K562 (cell line): ENCODE measurements at regions not wholly inside any gene's neighbourhood (a gene's known extent, or its start where the extent isn't known, plus 50 kb on each side); places are given as distances from the start of the nearest gene placed in this dataset.

ENCODE experiments used
- ATAC-seq: fragments of 200-7000 bp; cut with Tn5 transposase; 3 replicates; pipeline ENCODE4 v1.9.1; 2020; ENCODE audit warnings: moderate library complexity
- BruUV-seq: library from RNA; stranded (reverse); fragments of 400-500 nt; replicated peaks from 2 replicates; lab custom pipeline; 2021; lab: Mats Ljungman, UMichigan
- CTCF ChIA-PET: fragments of 300-600 bp; formaldehyde crosslinking; extraction: SDS; loops from one replicate; lab custom pipeline; 2021; ENCODE audit warnings: low intra/inter-chr PET ratio; lab: Yijun Ruan, JAX
- POLR2A ChIA-PET: fragments of 300-600, 350-650 bp; sonication (Branson Sonifier 250); formaldehyde crosslinking; extraction: SDS; loops from one replicate; lab custom pipeline; 2021; ENCODE audit warnings: antibody characterized with exemption, inconsistent platforms; lab: Yijun Ruan, JAX
- DNase-seq, 4 experiments: peaks; one replicate each; pipeline versions ENCODE4 v3.0.0 to v3.0.0-alpha.2; 2011 to 2018; ENCODE audit warnings: low spot score in 3 of 4, mixed read lengths in 3 of 4; ENCODE audit errors: extremely low read depth in 1 of 4
- FAIRE-seq: peaks from 2 replicates; lab custom pipeline; 2011; peaks lifted over from hg19 to GRCh38; lab: Jason Lieb, UNC
- H2AFZ ChIP-seq: 2 replicates; pipeline ENCODE4 v1.6.0; 2011; ENCODE audit warnings: low read depth, low read length, control low read depth, inconsistent platforms
- H3K27ac ChIP-seq: fragments of 200-600 bp; 3 replicates; pipeline ENCODE4 v1.8.0; 2011; ENCODE audit warnings: low read depth, mild to moderate bottlenecking, control low read depth, inconsistent platforms, low read length, moderate library complexity, mixed read lengths; ENCODE audit errors: extremely low read depth
- H3K27me3 ChIP-seq, 2 experiments: fragments of 300-600 bp in 1 of 2; 2 replicates in 1 of 2; 3 replicates in 1 of 2; pipeline versions ENCODE4 v1.6.0 to v1.8.0; 2011; ENCODE audit warnings: inconsistent platforms in 2 of 2, low read length in 2 of 2, mild to moderate bottlenecking in 1 of 2, mixed read lengths in 1 of 2, moderate library complexity in 1 of 2; ENCODE audit not compliant: control insufficient read depth in 2 of 2, insufficient read depth in 2 of 2
- H3K36me3 ChIP-seq: fragments of 300-600 bp; 3 replicates; pipeline ENCODE4 v1.8.0; 2011; ENCODE audit warnings: mild to moderate bottlenecking, low read length, inconsistent platforms; ENCODE audit not compliant: control insufficient read depth, insufficient read depth
- H3K4me1 ChIP-seq, 2 experiments: fragments of 200-600 bp in 1 of 2; replicated peaks in 1 of 2; 2 replicates in 1 of 2; 3 replicates in 1 of 2; pipeline versions ENCODE4 v1.5.1 to v1.8.0; 2011; ENCODE audit warnings: inconsistent platforms in 2 of 2, low read length in 2 of 2, mild to moderate bottlenecking in 1 of 2, mixed read lengths in 1 of 2, moderate library complexity in 1 of 2; ENCODE audit not compliant: control insufficient read depth in 2 of 2, insufficient read depth in 2 of 2
- H3K4me2 ChIP-seq: 2 replicates; pipeline ENCODE4 v1.6.1; 2011; ENCODE audit warnings: low read length, control low read depth, inconsistent platforms, mixed read lengths; ENCODE audit not compliant: insufficient read depth
- H3K4me3 ChIP-seq: fragments of 200-600 bp; sonication (generic), shearing (Covaris generic); 2 replicates; pipeline ENCODE4 v1.5.1; 2016; ENCODE audit warnings: control low read depth, inconsistent platforms
- H3K79me2 ChIP-seq: fragments of 200-600 bp; 3 replicates; pipeline ENCODE4 v1.8.0; 2011; ENCODE audit warnings: low read length, inconsistent platforms; ENCODE audit not compliant: control insufficient read depth, insufficient read depth
- H3K9ac ChIP-seq, 2 experiments: 2 replicates each; pipeline versions ENCODE4 v1.6.0 to v1.6.1; 2011; ENCODE audit warnings: low read depth in 2 of 2, low read length in 2 of 2, control low read depth in 1 of 2, inconsistent platforms in 1 of 2, mild to moderate bottlenecking in 1 of 2, mixed read lengths in 1 of 2; ENCODE audit not compliant: insufficient read depth in 1 of 2
- H3K9me1 ChIP-seq: one replicate; pipeline ENCODE4 v1.6.0; 2011; ENCODE audit warnings: inconsistent platforms, mild to moderate bottlenecking, low read length, moderate library complexity; ENCODE audit not compliant: control insufficient read depth, insufficient read depth
- H3K9me3 ChIP-seq: replicated peaks from 2 replicates; pipeline ENCODE4 v1.5.1; 2011; ENCODE audit warnings: low read depth, low read length, inconsistent platforms; ENCODE audit not compliant: control insufficient read depth, insufficient read depth
- H4K20me1 ChIP-seq: replicated peaks from 2 replicates; pipeline ENCODE4 v1.6.1; 2011; ENCODE audit warnings: low read length, inconsistent platforms, mixed read lengths; ENCODE audit not compliant: control insufficient read depth, insufficient read depth
- AFF1 ChIP-seq, 2 experiments: fragments of 450-650 bp; IDR thresholded peaks; 2 replicates each; pipeline ENCODE4 v1.6.1; 2018; ENCODE audit warnings: mild to moderate bottlenecking in 2 of 2, low read depth in 1 of 2; ENCODE audit not compliant: partially characterized antibody in 2 of 2
- C11orf30 ChIP-seq: fragments of 450-650 bp; IDR thresholded peaks from 2 replicates; pipeline ENCODE4 v1.6.1; 2016; ENCODE audit warnings: low read depth, mild to moderate bottlenecking
- CGGBP1 ChIP-seq: fragments of 250-450 bp; sonication (Bioruptor Pico); IDR thresholded peaks from 2 replicates; pipeline ENCODE4 v1.9.0; 2021; ENCODE audit warnings: mild to moderate bottlenecking
- DNMT1 ChIP-seq: fragments of 450-650 bp; IDR thresholded peaks from 2 replicates; pipeline ENCODE4 v1.6.1; 2016; ENCODE audit warnings: antibody characterized with exemption, mild to moderate bottlenecking
- ETS2 ChIP-seq: IDR thresholded peaks from 2 replicates; pipeline ENCODE4 v1.6.1; 2016; ENCODE audit warnings: borderline replicate concordance, missing genetic modification characterization, mild to moderate bottlenecking, moderate library complexity, missing compliant biosample characterization; ENCODE audit not compliant: poor library complexity, severe bottlenecking
- FOXJ3 ChIP-seq: sonication (generic); formaldehyde crosslinking; IDR thresholded peaks from 2 replicates; pipeline ENCODE4 v1.4.0; 2020; ENCODE audit warnings: mild to moderate bottlenecking, missing genetic modification reagents
- HOMEZ ChIP-seq: fragments of 250-450 bp; sonication (Bioruptor Pico); IDR thresholded peaks from 2 replicates; pipeline ENCODE4 v1.4.0; 2020; ENCODE audit warnings: mild to moderate bottlenecking, moderate library complexity
- MTA3 ChIP-seq: fragments of 450-650 bp; formaldehyde crosslinking; IDR thresholded peaks from 2 replicates; pipeline ENCODE4 v1.6.1; 2017; ENCODE audit warnings: mild to moderate bottlenecking, borderline replicate concordance
- NR2C2 ChIP-seq, 2 experiments: fragments of 200-800 bp in 1 of 2; sonication (Bioruptor generic) in 1 of 2; sonication (generic) in 1 of 2; formaldehyde crosslinking in 1 of 2; IDR thresholded peaks; 2 replicates each; pipeline versions ENCODE4 v1.6.1 to v1.8.0; 2016 to 2022; ENCODE audit warnings: mild to moderate bottlenecking in 1 of 2, missing compliant biosample characterization in 1 of 2, missing genetic modification characterization in 1 of 2, missing genetic modification reagents in 1 of 2
- PATZ1 ChIP-seq: fragments of 250-450 bp; sonication (Bioruptor Pico); IDR thresholded peaks from 2 replicates; pipeline ENCODE4 v1.5.0; 2020; ENCODE audit warnings: mild to moderate bottlenecking, borderline replicate concordance
- PHF8 ChIP-seq: fragments of 200-600 bp; sonication (generic); IDR thresholded peaks from 2 replicates; pipeline ENCODE4 v1.6.1; 2012; ENCODE audit warnings: mixed run types, mild to moderate bottlenecking, inconsistent platforms, low read length, moderate library complexity, borderline replicate concordance
- RBM39 ChIP-seq: fragments of 200-400 bp; formaldehyde crosslinking; optimal IDR thresholded peaks from 2 replicates; pipeline ENCODE3; 2018; ENCODE audit warnings: low read depth, low read length
- SIN3B ChIP-seq: fragments of 450-650 bp; IDR thresholded peaks from 2 replicates; pipeline ENCODE4 v1.6.1; 2017; ENCODE audit warnings: low read depth, mild to moderate bottlenecking, moderate library complexity
- TARDBP ChIP-seq: fragments of 450-650 bp; IDR thresholded peaks from 2 replicates; pipeline ENCODE4 v1.6.1; 2016
- ZNF282 ChIP-seq: sonication (generic); formaldehyde crosslinking; IDR thresholded peaks from 2 replicates; pipeline ENCODE4 v1.8.1; 2023; ENCODE audit warnings: missing genetic modification reagents
- ZNF507 ChIP-seq: conservative IDR thresholded peaks from 2 replicates; pipeline ENCODE4 v1.6.1; 2017; ENCODE audit warnings: missing genetic modification characterization, missing compliant biosample characterization
- WGBS: fragments of 100-300 bp; shearing (Covaris generic); methylation state at CpG from one replicate; pipeline ENCODE4 v1.1.6; 2016; ENCODE audit warnings: low coverage, mixed read lengths; ENCODE audit not compliant: insufficient coverage; ENCODE audit errors: missing lambda C conversion rate; 5-methylcytosine and 5-hydroxymethylcytosine counted together
- in situ Hi-C: fragments of 300-500 bp; cut with MboI; formaldehyde crosslinking; loops from 4 replicates; pipeline ENCODE4 v1.15.0; 2018; ENCODE audit warnings: inconsistent platforms, mixed read lengths
- intact Hi-C: fragments of 100-400 bp; cut with micrococcal nuclease; formaldehyde crosslinking; loops from 2 replicates; pipeline ENCODE4 v1.14.2; 2022

- Histone ChIP-seq H3K27ac (no peak overlapping the region), H3K27me3 (no peaks in the 10 kb centered on the region), H3K4me3 (no peak overlapping the region), H3K36me3 (no peaks in the 10 kb centered on the region), H3K9me1 (no peaks in the 10 kb centered on the region), H4K20me1 (no peaks in the 10 kb centered on the region), H3K4me2 (no peak overlapping the region), H3K4me1 (no peaks in the 10 kb centered on the region), H3K9ac (no peak overlapping the region), H2AFZ (no peak overlapping the region), H3K9me3 (no peaks in the 10 kb centered on the region), H3K79me2 (no peaks in the 10 kb centered on the region)
- whole genome bisulfite sequencing = 0% methylated on average over 2 of the region's 2 CpGs
- no peak for ATAC-seq
- ChIA-PET POLR2A (no interaction called here), CTCF (no interaction called here)
- FAIRE-seq = no peak
- intact Hi-C loops = no loop called here
- no TSS peak for BruUV-seq
- no peak for DNase-seq
- in situ Hi-C loops = no loop called here
- TF ChIP-seq CGGBP1 (CRISPR knock-in tag) = no peak
- TF ChIP-seq PHF8 = no peak
- TF ChIP-seq SIN3B = no peak
- no peak for TF ChIP-seq NR2C2 (CRISPR knock-in tag; IDR thresholded peaks at IDR 0.05)
- TF ChIP-seq NR2C2 (tag; IDR thresholded peaks at IDR 0.05) = no peak
- TF ChIP-seq ZNF282 = no peak
- TF ChIP-seq C11orf30 = no peak
- no peak for TF ChIP-seq FOXJ3
- no peak for TF ChIP-seq ETS2 (tag)
- no peak for TF ChIP-seq PATZ1 (CRISPR knock-in tag)
- no peak for TF ChIP-seq AFF1 (IDR thresholded peaks at IDR 0.05; ENCODE audit: low read depth in 1 of 2, partially characterized antibody in 2 of 2)
- TF ChIP-seq HOMEZ = no peak
- no peak for TF ChIP-seq DNMT1
- no peak for TF ChIP-seq TARDBP
- no peak for TF ChIP-seq ZNF507
- no peak for TF ChIP-seq MTA3
- no peak for TF ChIP-seq RBM39
These were observed 99.7 kb upstream of the CDH8 start for GRCh38 chr16:62135911-62136310.
